Nephron (organoid): ENCODE measurements at regions not wholly inside any gene's neighbourhood (a gene's known extent, or its start where the extent isn't known, plus 50 kb on each side); places are given as distances from the start of the nearest gene placed in this dataset.

Source experiments
- H3K27ac Mint-ChIP-seq, 3 experiments: 2 replicates each; pipeline ENCODE4 v1.8.0; 2020; ENCODE audit warnings: mixed read lengths in 3 of 3, mild to moderate bottlenecking in 2 of 3, moderate library complexity in 1 of 3
- H3K27me3 Mint-ChIP-seq: 2 replicates; pipeline ENCODE4 v1.8.0; 2021; ENCODE audit warnings: low read depth, mild to moderate bottlenecking, moderate library complexity, mixed read lengths
- H3K36me3 Mint-ChIP-seq: 2 replicates; pipeline ENCODE4 v1.8.0; 2020; ENCODE audit warnings: low read depth, mixed read lengths
- H3K4me1 Mint-ChIP-seq: 2 replicates; pipeline ENCODE4 v1.8.0; 2020; ENCODE audit warnings: mixed read lengths
- H3K4me3 Mint-ChIP-seq, 3 experiments: 2 replicates each; pipeline ENCODE4 v1.8.0; 2020; ENCODE audit warnings: mild to moderate bottlenecking in 3 of 3, mixed read lengths in 3 of 3, moderate library complexity in 2 of 3
- H3K9me3 Mint-ChIP-seq: 2 replicates; pipeline ENCODE4 v1.8.0; 2020; ENCODE audit warnings: mixed read lengths
- TF ChIP-seq, protein P1 (sequence below), 3 experiments: fragments of 200-600 bp; sonication (generic); IDR thresholded peaks; one replicate each; pipeline ENCODE4 v1.5.0; 2021; ENCODE audit warnings: antibody characterized with exemption in 3 of 3; ENCODE audit not compliant: unreplicated experiment in 3 of 3

- no peaks in the 10 kb centered on the region for H3K9me3 Mint-ChIP-seq
- H3K4me3 Mint-ChIP-seq: no peak overlapping the region
- TF ChIP-seq, protein P1, sequence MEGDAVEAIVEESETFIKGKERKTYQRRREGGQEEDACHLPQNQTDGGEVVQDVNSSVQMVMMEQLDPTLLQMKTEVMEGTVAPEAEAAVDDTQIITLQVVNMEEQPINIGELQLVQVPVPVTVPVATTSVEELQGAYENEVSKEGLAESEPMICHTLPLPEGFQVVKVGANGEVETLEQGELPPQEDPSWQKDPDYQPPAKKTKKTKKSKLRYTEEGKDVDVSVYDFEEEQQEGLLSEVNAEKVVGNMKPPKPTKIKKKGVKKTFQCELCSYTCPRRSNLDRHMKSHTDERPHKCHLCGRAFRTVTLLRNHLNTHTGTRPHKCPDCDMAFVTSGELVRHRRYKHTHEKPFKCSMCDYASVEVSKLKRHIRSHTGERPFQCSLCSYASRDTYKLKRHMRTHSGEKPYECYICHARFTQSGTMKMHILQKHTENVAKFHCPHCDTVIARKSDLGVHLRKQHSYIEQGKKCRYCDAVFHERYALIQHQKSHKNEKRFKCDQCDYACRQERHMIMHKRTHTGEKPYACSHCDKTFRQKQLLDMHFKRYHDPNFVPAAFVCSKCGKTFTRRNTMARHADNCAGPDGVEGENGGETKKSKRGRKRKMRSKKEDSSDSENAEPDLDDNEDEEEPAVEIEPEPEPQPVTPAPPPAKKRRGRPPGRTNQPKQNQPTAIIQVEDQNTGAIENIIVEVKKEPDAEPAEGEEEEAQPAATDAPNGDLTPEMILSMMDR (IDR thresholded peaks at IDR 0.05; ENCODE audit: unreplicated experiment in 3 of 3): no peak
- H3K36me3 Mint-ChIP-seq: no peaks in the 10 kb centered on the region
- no peaks in the 10 kb centered on the region for H3K27me3 Mint-ChIP-seq
- no peak overlapping the region for H3K27ac Mint-ChIP-seq
- no peaks in the 10 kb centered on the region for H3K4me1 Mint-ChIP-seq
Observed at GRCh38 chrX:8232406-8232805, 61.3 kb upstream of the VCX2 start.

- no peaks in the 10 kb centered on the region for H3K4me1 Mint-ChIP-seq
- no peaks in the 10 kb centered on the region for H3K9me3 Mint-ChIP-seq
- H3K36me3 Mint-ChIP-seq: no peaks in the 10 kb centered on the region
- H3K27me3 Mint-ChIP-seq: no peaks in the 10 kb centered on the region
- TF ChIP-seq, protein P1 (IDR thresholded peaks at IDR 0.05; ENCODE audit: unreplicated experiment in 3 of 3): no peak
- no peak overlapping the region for H3K27ac Mint-ChIP-seq
- no peak overlapping the region for H3K4me3 Mint-ChIP-seq
Observed at GRCh38 chrX:8233091-8233490, 62.0 kb upstream of the VCX2 start.

DNA sequence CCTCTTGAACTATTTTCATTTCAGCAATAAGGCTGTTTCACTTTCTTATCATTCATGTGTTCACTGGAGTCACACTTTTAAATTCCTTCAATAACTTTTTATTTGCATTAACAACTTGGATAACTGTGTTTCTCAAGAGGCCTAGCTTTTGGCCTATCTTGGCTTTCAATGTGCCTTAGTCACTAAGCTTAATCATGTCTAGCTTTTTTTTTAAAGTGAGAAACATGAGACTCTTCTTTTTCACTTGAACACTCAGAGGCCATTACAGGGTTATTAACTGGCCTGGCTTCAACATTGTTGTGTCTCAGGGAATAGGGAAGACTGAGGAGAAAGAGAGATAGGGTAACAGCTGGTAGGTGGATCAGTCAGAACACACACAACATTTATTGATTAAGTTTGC lies 64.0 kb upstream of the VCX2 start:
- no peaks in the 10 kb centered on the region for H3K27me3 Mint-ChIP-seq
- no peak overlapping the region for H3K27ac Mint-ChIP-seq
- TF ChIP-seq, protein P1 (IDR thresholded peaks at IDR 0.05; ENCODE audit: unreplicated experiment in 3 of 3): no peak

GRCh38 chrX:8237718-8238117 lies 66.7 kb upstream of the VCX2 start:
- no peaks in the 10 kb centered on the region for H3K9me3 Mint-ChIP-seq
- TF ChIP-seq, protein P1 (IDR thresholded peaks at IDR 0.05; ENCODE audit: unreplicated experiment in 3 of 3): no peak
- no peak overlapping the region for H3K27ac Mint-ChIP-seq
- no peaks in the 10 kb centered on the region for H3K27me3 Mint-ChIP-seq
- H3K4me1 Mint-ChIP-seq: no peaks in the 10 kb centered on the region
- no peak overlapping the region for H3K4me3 Mint-ChIP-seq
- H3K36me3 Mint-ChIP-seq: no peaks in the 10 kb centered on the region

More for the DNA sequence above, 64.0 kb upstream of the VCX2 start:
- Mint-ChIP-seq H3K36me3 (no peaks in the 10 kb centered on the region), H3K4me3 (no peak overlapping the region), H3K4me1 (no peaks in the 10 kb centered on the region), H3K9me3 (no peaks in the 10 kb centered on the region)

DNA sequence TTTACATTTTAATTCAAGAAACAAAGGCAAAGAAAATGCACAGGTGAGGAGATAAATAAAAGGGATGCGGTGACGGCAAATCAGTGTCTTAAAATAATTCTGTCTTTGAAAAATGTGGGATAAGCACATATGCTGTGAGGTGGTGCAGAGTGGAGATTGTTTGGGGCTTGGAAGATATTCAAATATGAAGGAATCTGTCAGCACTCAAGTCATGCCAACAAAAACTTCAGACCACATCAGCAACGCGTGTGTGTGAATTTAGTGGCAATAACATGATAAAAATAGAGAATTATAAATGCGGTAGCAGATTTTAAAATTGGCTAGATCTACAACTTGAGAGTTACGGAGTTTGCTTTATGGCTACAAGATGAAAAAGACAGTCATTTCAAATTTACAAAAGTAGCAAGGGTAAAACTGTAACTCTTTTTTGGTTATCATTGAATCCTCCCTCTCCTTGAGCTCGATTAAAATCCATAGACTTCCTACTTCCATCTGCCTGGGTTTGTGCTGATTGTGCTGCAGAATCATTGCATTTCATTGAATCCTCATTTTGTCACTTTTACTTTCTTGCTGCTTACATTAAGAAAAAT lies 71.5 kb upstream of the VCX2 start:
- no peak overlapping the region for H3K27ac Mint-ChIP-seq
- H3K36me3 Mint-ChIP-seq: no peaks in the 10 kb centered on the region
- no peaks in the 10 kb centered on the region for H3K9me3 Mint-ChIP-seq
- TF ChIP-seq, protein P1 (IDR thresholded peaks at IDR 0.05; ENCODE audit: unreplicated experiment in 3 of 3): no peak
- H3K4me3 Mint-ChIP-seq: no peak overlapping the region
- no peaks in the 10 kb centered on the region for H3K4me1 Mint-ChIP-seq
- no peaks in the 10 kb centered on the region for H3K27me3 Mint-ChIP-seq

DNA sequence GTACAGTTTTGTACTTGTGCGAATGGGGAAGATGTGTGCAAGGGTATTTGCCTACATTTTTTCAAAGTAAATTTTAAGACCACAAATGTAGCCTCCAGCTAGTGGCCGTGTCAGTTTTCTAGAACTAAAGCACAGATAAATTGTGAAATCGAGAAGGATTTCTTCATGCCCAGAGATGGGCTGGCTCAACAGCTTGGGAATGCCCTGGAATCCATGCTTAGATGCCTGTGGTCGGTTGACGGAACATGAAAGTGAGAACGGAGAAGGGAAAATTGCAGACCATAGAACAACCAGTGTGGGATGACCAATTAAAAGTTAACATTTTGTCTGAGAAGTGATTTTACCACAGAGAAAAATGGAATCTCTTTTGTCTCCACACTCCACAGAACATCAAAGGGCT lies 73.2 kb upstream of the VCX2 start:
- TF ChIP-seq, protein P1 (IDR thresholded peaks at IDR 0.05; ENCODE audit: unreplicated experiment in 3 of 3): no peak
- H3K27me3 Mint-ChIP-seq: no peaks in the 10 kb centered on the region
- no peaks in the 10 kb centered on the region for H3K9me3 Mint-ChIP-seq
- H3K4me3 Mint-ChIP-seq: no peak overlapping the region
- no peaks in the 10 kb centered on the region for H3K4me1 Mint-ChIP-seq
- no peaks in the 10 kb centered on the region for H3K36me3 Mint-ChIP-seq
- no peak overlapping the region for H3K27ac Mint-ChIP-seq
